ENCODE measurements at regions not wholly inside any gene's neighbourhood (a gene's known extent, or its start where the extent isn't known, plus 50 kb on each side); places are given as distances from the start of the nearest gene placed in this dataset.

DNA sequence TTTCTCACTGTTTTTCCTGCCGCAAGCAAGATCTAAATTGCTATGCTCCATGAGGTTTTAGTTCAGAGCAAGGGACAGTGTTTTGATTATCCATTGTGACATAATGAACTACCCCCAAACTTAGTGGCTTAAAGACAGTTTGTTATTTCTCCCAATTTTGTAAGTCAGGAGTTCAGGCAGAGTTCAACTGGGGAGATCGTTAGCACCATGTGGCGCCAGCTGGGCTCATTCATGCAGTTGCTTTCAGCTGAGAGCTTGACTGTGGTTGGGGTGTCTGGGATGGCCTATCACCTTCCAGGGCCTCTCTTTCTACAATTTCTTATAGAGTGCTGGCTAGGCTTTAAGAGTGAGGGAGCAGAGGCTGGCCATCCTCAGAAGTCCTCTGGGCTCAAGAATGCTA lies 382.9 kb upstream of the CELF4 start:
- WGBS, 2 donors: 50 to 70% methylated on average over 3 of the region's 3 CpGs

DNA sequence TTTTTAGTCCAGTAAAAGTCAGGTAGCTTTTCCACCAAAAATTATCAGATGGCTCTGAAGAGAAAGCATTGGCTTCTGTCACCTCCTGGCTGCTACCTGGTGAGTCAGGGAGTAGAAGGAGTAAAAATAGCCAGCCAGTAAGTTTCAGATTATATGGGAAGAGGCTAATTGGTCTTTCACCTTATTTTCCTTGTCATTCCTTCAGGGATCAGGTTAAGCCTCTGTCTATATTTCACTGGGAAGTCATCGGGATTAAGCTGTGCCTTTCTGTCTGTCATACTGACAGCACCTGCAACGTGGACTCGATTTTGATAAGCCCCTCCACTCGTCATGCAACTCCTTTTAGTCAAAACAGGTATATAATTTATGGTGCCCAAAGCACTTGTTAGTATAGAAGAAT lies 380.7 kb upstream of the CELF4 start:
- DNase-seq (ENCODE audit: low spot score in 2 of 2): no peak
- 31 to 47% methylated on average over 4 of the region's 4 CpGs for WGBS, 2 donors
- Histone ChIP-seq H3K4me1 (no peaks in the 10 kb centered on the region), H3K4me3 (no peak overlapping the region), H3K27ac (no peak overlapping the region), H3K9me3 (no peaks in the 10 kb centered on the region), H3K27me3 (no peaks in the 10 kb centered on the region), H3K36me3 (no peaks in the 10 kb centered on the region)
- TF ChIP-seq, protein P1, sequence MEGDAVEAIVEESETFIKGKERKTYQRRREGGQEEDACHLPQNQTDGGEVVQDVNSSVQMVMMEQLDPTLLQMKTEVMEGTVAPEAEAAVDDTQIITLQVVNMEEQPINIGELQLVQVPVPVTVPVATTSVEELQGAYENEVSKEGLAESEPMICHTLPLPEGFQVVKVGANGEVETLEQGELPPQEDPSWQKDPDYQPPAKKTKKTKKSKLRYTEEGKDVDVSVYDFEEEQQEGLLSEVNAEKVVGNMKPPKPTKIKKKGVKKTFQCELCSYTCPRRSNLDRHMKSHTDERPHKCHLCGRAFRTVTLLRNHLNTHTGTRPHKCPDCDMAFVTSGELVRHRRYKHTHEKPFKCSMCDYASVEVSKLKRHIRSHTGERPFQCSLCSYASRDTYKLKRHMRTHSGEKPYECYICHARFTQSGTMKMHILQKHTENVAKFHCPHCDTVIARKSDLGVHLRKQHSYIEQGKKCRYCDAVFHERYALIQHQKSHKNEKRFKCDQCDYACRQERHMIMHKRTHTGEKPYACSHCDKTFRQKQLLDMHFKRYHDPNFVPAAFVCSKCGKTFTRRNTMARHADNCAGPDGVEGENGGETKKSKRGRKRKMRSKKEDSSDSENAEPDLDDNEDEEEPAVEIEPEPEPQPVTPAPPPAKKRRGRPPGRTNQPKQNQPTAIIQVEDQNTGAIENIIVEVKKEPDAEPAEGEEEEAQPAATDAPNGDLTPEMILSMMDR (IDR thresholded peaks at IDR 0.05): no peak
- no peak for TF ChIP-seq POLR2A (IDR thresholded peaks at IDR 0.05)
- no peak for TF ChIP-seq EP300 (IDR thresholded peaks at IDR 0.05)

More for the DNA sequence above, 382.9 kb upstream of the CELF4 start:
- DNase-seq (ENCODE audit: low spot score in 2 of 2): no peak
- no peak overlapping the region for H3K4me3 ChIP-seq
- no peaks in the 10 kb centered on the region for H3K27me3 ChIP-seq
- H3K36me3 ChIP-seq: no peaks in the 10 kb centered on the region
- TF ChIP-seq, protein P1 (IDR thresholded peaks at IDR 0.05): no peak
- TF ChIP-seq EP300 (IDR thresholded peaks at IDR 0.05) (no peak), POLR2A (IDR thresholded peaks at IDR 0.05) (no peak)
- H3K27ac ChIP-seq: no peak overlapping the region
- no peaks in the 10 kb centered on the region for H3K4me1 ChIP-seq
- no peaks in the 10 kb centered on the region for H3K9me3 ChIP-seq

DNA sequence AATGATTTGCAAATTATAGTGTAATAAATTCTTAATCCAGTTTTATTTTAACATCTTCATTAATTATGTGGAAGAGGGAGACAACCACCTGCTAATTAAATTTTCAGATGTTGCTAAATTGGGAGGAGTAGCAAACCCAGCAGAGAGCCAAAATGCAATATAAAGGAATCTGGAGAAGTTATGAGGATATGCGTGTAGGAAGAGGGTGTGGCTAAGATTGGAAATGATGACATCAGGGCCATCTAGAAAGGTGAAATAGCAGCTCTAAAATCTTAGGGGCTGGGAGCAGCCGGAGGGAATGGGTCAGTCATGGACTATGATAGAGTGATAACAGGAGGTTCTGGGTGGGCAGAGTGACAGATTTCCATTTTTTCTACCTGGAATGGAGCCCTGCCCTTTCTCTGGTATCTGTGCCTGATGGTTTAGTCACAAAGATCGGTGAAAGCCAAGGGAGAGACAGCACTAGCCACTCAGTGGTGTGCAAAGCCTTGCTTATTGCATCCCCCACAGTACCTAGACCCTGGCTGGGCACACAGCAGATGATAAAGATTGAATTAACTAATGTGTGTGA lies 379.2 kb upstream of the CELF4 start:
- Histone ChIP-seq H3K36me3 (no peaks in the 10 kb centered on the region), H3K27ac (no peak overlapping the region), H3K4me3 (no peak overlapping the region), H3K27me3 (no peaks in the 10 kb centered on the region), H3K9me3 (no peaks in the 10 kb centered on the region), H3K4me1 (no peaks in the 10 kb centered on the region)
- WGBS, 2 donors: 73 to 80% methylated on average over 3 of the region's 3 CpGs
- DNase-seq (ENCODE audit: low spot score in 2 of 2): no peak
- TF ChIP-seq POLR2A (IDR thresholded peaks at IDR 0.05) (no peak), EP300 (IDR thresholded peaks at IDR 0.05) (no peak)
- TF ChIP-seq, protein P1 (IDR thresholded peaks at IDR 0.05): no peak

DNA sequence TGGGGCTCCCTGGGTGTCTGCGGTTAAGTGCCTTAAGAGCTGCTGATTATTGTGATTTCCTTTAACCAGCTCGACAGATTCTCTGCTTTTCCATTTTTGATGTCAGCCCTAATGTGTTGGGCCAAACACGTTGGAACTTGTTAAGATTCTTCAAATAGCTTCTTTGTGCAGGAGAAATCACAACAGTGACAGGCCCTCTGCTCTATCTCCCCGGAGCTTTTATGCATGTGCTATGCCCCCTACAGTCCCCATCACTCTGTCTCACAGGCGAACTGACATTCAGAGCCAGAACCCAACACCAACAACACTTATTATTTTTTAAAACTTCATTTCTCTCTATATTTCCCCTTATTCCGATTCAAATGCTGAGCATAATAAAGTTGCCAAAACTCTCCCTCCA lies 371.7 kb upstream of the CELF4 start:
- 68 to 69% methylated on average over 6 of the region's 6 CpGs for WGBS, 2 donors

DNA sequence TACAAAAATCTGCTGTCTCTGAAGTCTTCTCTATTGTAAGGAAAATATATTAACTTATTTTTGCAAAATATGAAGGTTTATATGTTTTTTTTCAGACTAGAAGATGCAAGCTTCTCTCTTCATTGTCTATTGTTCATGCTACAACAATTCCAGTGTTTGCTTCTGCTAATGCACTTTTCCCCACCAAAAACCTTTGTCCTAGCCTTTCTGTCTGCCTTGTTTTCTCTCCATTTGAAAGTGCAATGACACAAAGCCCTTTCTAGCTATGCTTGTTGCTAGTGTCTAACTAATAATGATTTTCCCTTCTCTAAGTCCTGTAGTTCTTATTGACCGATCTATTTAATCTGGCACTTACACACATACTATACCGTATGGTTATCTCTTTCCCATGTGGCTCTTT lies 369.5 kb upstream of the CELF4 start:
- WGBS, 2 donors: 49 to 56% methylated on average over 2 of the region's 2 CpGs
- DNase-seq (ENCODE audit: low spot score in 2 of 2): no peak
- Histone ChIP-seq H3K27me3 (no peaks in the 10 kb centered on the region), H3K9me3 (peaks cover 0 to 3% (median 0%) of the 10 kb centered on the region in 4 donors), H3K27ac (no peak overlapping the region), H3K4me3 (no peak overlapping the region), H3K36me3 (no peaks in the 10 kb centered on the region), H3K4me1 (no peaks in the 10 kb centered on the region)
- no peak for TF ChIP-seq EP300 (IDR thresholded peaks at IDR 0.05)

More for the DNA sequence above, 371.7 kb upstream of the CELF4 start:
- Histone ChIP-seq H3K4me1 (no peaks in the 10 kb centered on the region), H3K9me3 (peaks cover 0 to 3% (median 0%) of the 10 kb centered on the region in 4 donors), H3K27ac (no peak overlapping the region), H3K4me3 (no peak overlapping the region), H3K36me3 (no peaks in the 10 kb centered on the region), H3K27me3 (no peaks in the 10 kb centered on the region)
- DNase-seq (ENCODE audit: low spot score in 2 of 2): no peak
- no peak for TF ChIP-seq POLR2A (IDR thresholded peaks at IDR 0.05)
- TF ChIP-seq, protein P1 (IDR thresholded peaks at IDR 0.05): no peak
- no peak for TF ChIP-seq EP300 (IDR thresholded peaks at IDR 0.05)

DNA sequence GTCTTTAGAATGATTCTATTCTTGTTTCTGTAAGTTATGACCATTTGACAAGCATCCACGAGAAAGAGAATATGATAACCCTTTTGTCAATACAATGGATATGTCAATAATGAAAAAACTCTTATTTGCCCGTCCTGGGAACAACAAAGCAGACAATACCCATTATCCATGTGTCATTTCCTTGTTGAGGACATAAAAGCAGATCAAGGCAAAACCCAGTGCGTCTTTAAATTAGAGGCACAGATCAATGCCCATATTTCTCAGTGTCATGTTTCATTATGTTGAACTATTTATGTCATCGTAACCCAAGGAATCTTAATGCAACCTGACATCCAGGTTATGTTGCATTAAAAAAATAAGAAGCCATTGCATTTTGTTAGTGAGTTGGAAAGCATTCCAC lies 365.0 kb upstream of the CELF4 start:
- TF ChIP-seq, protein P1 (IDR thresholded peaks at IDR 0.05): no peak
- Histone ChIP-seq H3K4me1 (no peaks in the 10 kb centered on the region), H3K9me3 (no peaks in the 10 kb centered on the region), H3K36me3 (no peaks in the 10 kb centered on the region), H3K27me3 (no peaks in the 10 kb centered on the region), H3K4me3 (no peak overlapping the region), H3K27ac (no peak overlapping the region)
- WGBS, 2 donors: 73 to 75% methylated on average over 4 of the region's 4 CpGs
- no peak for DNase-seq (ENCODE audit: low spot score in 2 of 2)
